ENCODE measurements at regions not wholly inside any gene's neighbourhood (a gene's known extent, or its start where the extent isn't known, plus 50 kb on each side); places are given as distances from the start of the nearest gene placed in this dataset.

- TF ChIP-seq POLR2A (IDR thresholded peaks at IDR 0.05; ENCODE audit: low read length) (no peak), GATA1 (IDR thresholded peaks at IDR 0.05; ENCODE audit: low read depth, low read length) (no peak)
These were observed 565.4 kb downstream of the RFPL4B start for GRCh38 chr6:112912416-112913101.
